HCT116 (cell line): ENCODE measurements at regions not wholly inside any gene's neighbourhood (a gene's known extent, or its start where the extent isn't known, plus 50 kb on each side); places are given as distances from the start of the nearest gene placed in this dataset.

Experiments used
- ATF3 ChIP-seq: IDR thresholded peaks from 2 replicates; pipeline ENCODE4 v1.6.1; 2012
- EGR1 ChIP-seq: IDR thresholded peaks from 2 replicates; pipeline ENCODE4 v1.6.1; 2012; ENCODE audit warnings: low read depth
- EZH2 ChIP-seq: fragments of 200-600 bp; sonication (generic); IDR thresholded peaks from 2 replicates; pipeline ENCODE4 v1.6.1; 2017; ENCODE audit warnings: antibody characterized with exemption, mixed run types
- EZH2phosphoT487 ChIP-seq: fragments of 200-600 bp; IDR thresholded peaks from 2 replicates; pipeline ENCODE4 v1.6.1; 2018; ENCODE audit warnings: antibody characterized with exemption, borderline replicate concordance
- FOSL1 ChIP-seq: IDR thresholded peaks from 2 replicates; pipeline ENCODE4 v1.6.1; 2012; ENCODE audit warnings: low read depth
- MAX ChIP-seq: IDR thresholded peaks from 2 replicates; pipeline ENCODE4 v1.6.1; 2012
- POLR2A ChIP-seq: IDR thresholded peaks from 2 replicates; pipeline ENCODE4 v1.7.0; 2011; ENCODE audit warnings: borderline replicate concordance; ENCODE audit not compliant: insufficient read depth, insufficient read length; ENCODE audit errors: extremely low read depth
- POLR2AphosphoS5 ChIP-seq: IDR thresholded peaks from 2 replicates; pipeline ENCODE4 v1.6.1; 2011; ENCODE audit warnings: mild to moderate bottlenecking, low read depth, low read length, moderate library complexity
- RAD21 ChIP-seq: IDR thresholded peaks from 2 replicates; pipeline ENCODE4 v1.6.1; 2012; ENCODE audit warnings: low read depth, mild to moderate bottlenecking
- SIN3A ChIP-seq: IDR thresholded peaks from 2 replicates; pipeline ENCODE4 v1.6.1; 2012; ENCODE audit warnings: low read depth
- ZBTB33 ChIP-seq: IDR thresholded peaks from 2 replicates; pipeline ENCODE4 v1.6.1; 2011; ENCODE audit warnings: mild to moderate bottlenecking, low read length, moderate library complexity; ENCODE audit not compliant: insufficient replicate concordance; ENCODE audit errors: extremely low read depth
- ZFX ChIP-seq: fragments of 450-650 bp; IDR thresholded peaks from 2 replicates; pipeline ENCODE4 v1.6.1; 2017
- TF ChIP-seq, protein P1 (sequence below), 3 experiments: fragments of 200-600 bp in 1 of 3; sonication (generic) in 1 of 3; IDR thresholded peaks in 2 of 3; conservative IDR thresholded peaks in 1 of 3; 2 replicates each; pipeline ENCODE4 v1.5.1; 2012 to 2017; ENCODE audit warnings: low read depth in 2 of 3, low read length in 2 of 3, antibody characterized with exemption in 1 of 3, borderline replicate concordance in 1 of 3, control low read depth in 1 of 3, mild to moderate bottlenecking in 1 of 3, mixed read lengths in 1 of 3, mixed run types in 1 of 3, moderate library complexity in 1 of 3; ENCODE audit not compliant: insufficient read depth in 1 of 3

GRCh38 chr2:81097361-81097760 lies 792.8 kb upstream of the LRRTM1 start:
- TF ChIP-seq EGR1 (no peak), POLR2A (no peak), POLR2AphosphoS5 (no peak), FOSL1 (no peak), MAX (no peak), ATF3 (no peak), EZH2 (no peak), EZH2phosphoT487 (no peak), ZFX (no peak), SIN3A (no peak), ZBTB33 (no peak), RAD21 (no peak)
- TF ChIP-seq, protein P1, sequence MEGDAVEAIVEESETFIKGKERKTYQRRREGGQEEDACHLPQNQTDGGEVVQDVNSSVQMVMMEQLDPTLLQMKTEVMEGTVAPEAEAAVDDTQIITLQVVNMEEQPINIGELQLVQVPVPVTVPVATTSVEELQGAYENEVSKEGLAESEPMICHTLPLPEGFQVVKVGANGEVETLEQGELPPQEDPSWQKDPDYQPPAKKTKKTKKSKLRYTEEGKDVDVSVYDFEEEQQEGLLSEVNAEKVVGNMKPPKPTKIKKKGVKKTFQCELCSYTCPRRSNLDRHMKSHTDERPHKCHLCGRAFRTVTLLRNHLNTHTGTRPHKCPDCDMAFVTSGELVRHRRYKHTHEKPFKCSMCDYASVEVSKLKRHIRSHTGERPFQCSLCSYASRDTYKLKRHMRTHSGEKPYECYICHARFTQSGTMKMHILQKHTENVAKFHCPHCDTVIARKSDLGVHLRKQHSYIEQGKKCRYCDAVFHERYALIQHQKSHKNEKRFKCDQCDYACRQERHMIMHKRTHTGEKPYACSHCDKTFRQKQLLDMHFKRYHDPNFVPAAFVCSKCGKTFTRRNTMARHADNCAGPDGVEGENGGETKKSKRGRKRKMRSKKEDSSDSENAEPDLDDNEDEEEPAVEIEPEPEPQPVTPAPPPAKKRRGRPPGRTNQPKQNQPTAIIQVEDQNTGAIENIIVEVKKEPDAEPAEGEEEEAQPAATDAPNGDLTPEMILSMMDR (IDR thresholded peaks at IDR 0.05 in 2 of 3, conservative IDR thresholded peaks at IDR 0.05 in 1 of 3; ENCODE audit: borderline replicate concordance in 1 of 3, insufficient read depth in 1 of 3, low read depth in 2 of 3, low read length in 2 of 3), result no peak
